ENCODE measurements at regions not wholly inside any gene's neighbourhood (a gene's known extent, or its start where the extent isn't known, plus 50 kb on each side); places are given as distances from the start of the nearest gene placed in this dataset.

DNA sequence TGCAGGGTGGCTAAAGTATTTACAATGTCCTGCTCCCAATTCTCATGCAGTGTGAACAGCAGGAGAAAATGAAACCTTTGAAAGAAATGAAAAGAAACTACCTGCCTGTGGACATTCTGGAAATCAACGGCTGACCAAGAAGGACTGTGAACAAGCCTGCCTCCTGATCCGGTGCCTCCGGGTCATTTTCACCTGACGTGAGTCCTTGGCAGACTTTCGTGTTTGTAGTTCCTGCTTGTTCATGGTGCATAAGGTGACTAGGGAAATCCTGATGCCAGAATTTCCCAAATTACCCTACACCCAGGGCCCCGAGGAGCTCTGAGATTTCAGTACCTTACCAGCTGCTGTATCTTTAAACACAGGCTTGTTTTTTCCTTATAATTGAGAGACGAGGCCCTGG, 317.5 kb downstream of the TLE1 start:
- Histone ChIP-seq H3K79me2 (ENCODE audit: control insufficient read depth, insufficient read depth, low read length) (no peaks in the 10 kb centered on the region), H3K9ac (replicated peaks; ENCODE audit: extremely low read depth, insufficient read depth, low read length) (no peak overlapping the region), H2AFZ (ENCODE audit: low read depth, low read length) (no peak overlapping the region), H3K27me3 (ENCODE audit: control insufficient read depth in 2 of 2, insufficient read depth in 2 of 2, low read length in 2 of 2) (no peaks in the 10 kb centered on the region), H3K4me2 (ENCODE audit: insufficient read depth, low read length) (no peak overlapping the region), H3K36me3 (ENCODE audit: control insufficient read depth in 2 of 2, extremely low read depth in 1 of 2, insufficient read depth in 2 of 2, low read length in 2 of 2) (no peaks in the 10 kb centered on the region), H3K9me3 (replicated peaks; ENCODE audit: control insufficient read depth, insufficient read depth, low read length) (no peaks in the 10 kb centered on the region), H3K4me3 (replicated peaks in 1 of 3; ENCODE audit: insufficient read depth in 1 of 3, low read depth in 1 of 3, low read length in 3 of 3) (no peak overlapping the region), H3K27ac (ENCODE audit: insufficient read depth, low read depth, low read length) (no peak overlapping the region), H4K20me1 (replicated peaks; ENCODE audit: control insufficient read depth, extremely low read depth, insufficient read depth, low read length) (no peaks in the 10 kb centered on the region), H3K4me1 (ENCODE audit: control insufficient read depth, extremely low read depth, insufficient read depth, low read length) (peaks cover 15% of the 10 kb centered on the region), H3K9me1 (replicated peaks; ENCODE audit: control insufficient read depth, extremely low read depth, insufficient read depth, low read length) (no peaks in the 10 kb centered on the region)
- BruUV-seq (replicated peaks): no TSS peak
- FAIRE-seq: no peak
- CTCF ChIA-PET: no interaction called here
- TF ChIP-seq FOS (IDR thresholded peaks at IDR 0.05; ENCODE audit: borderline replicate concordance, insufficient read depth, low read length) (no peak), JUN (IDR thresholded peaks at IDR 0.05; ENCODE audit: borderline replicate concordance, insufficient read depth, insufficient read length, low read depth) (no peak), EZH2 (IDR thresholded peaks at IDR 0.05; ENCODE audit: borderline replicate concordance, low read depth, low read length, severe bottlenecking) (no peak), POLR2A (IDR thresholded peaks at IDR 0.05; ENCODE audit: low read depth, low read length) (no peak), POLR2AphosphoS5 (IDR thresholded peaks at IDR 0.05; ENCODE audit: insufficient read depth, low read depth, low read length) (no peak), MYC (IDR thresholded peaks at IDR 0.05; ENCODE audit: low read depth, low read length) (no peak), GATA2 (IDR thresholded peaks at IDR 0.05; ENCODE audit: insufficient read depth, insufficient read length, low read depth, low read length) (no peak)
- TF ChIP-seq, protein P1, sequence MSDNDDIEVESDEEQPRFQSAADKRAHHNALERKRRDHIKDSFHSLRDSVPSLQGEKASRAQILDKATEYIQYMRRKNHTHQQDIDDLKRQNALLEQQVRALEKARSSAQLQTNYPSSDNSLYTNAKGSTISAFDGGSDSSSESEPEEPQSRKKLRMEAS (IDR thresholded peaks at IDR 0.05; ENCODE audit: insufficient read depth, insufficient read length): no peak
- TF ChIP-seq, protein P2, sequence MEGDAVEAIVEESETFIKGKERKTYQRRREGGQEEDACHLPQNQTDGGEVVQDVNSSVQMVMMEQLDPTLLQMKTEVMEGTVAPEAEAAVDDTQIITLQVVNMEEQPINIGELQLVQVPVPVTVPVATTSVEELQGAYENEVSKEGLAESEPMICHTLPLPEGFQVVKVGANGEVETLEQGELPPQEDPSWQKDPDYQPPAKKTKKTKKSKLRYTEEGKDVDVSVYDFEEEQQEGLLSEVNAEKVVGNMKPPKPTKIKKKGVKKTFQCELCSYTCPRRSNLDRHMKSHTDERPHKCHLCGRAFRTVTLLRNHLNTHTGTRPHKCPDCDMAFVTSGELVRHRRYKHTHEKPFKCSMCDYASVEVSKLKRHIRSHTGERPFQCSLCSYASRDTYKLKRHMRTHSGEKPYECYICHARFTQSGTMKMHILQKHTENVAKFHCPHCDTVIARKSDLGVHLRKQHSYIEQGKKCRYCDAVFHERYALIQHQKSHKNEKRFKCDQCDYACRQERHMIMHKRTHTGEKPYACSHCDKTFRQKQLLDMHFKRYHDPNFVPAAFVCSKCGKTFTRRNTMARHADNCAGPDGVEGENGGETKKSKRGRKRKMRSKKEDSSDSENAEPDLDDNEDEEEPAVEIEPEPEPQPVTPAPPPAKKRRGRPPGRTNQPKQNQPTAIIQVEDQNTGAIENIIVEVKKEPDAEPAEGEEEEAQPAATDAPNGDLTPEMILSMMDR (IDR thresholded peaks at IDR 0.05; ENCODE audit: extremely low read depth in 1 of 2, insufficient read depth in 1 of 2, low read depth in 1 of 2, low read length in 2 of 2): no peak
- dilution Hi-C loops (cut with MboI; ENCODE audit: extremely low pct_ligation_motif_present, low sequenced_read_pairs) (no loop called here), intact Hi-C loops (cut with micrococcal nuclease) (no loop called here)
- no peak for DNase-seq (ENCODE audit: low read depth, low spot score)
- POLR2A ChIA-PET: no interaction called here
